ENCODE measurements at regions not wholly inside any gene's neighbourhood (a gene's known extent, or its start where the extent isn't known, plus 50 kb on each side); places are given as distances from the start of the nearest gene placed in this dataset.
"Not testable (repeated sequence)": the region's sequence is repeated elsewhere in the genome, so short reads cannot be mapped to it uniquely, and the experiment has no call there.

- DNase-seq; H3K4me1 ChIP-seq (ENCODE audit: control insufficient read depth, insufficient read depth, low read length); H3K27ac ChIP-seq (ENCODE audit: low read length); H3K9me3 ChIP-seq (replicated peaks; ENCODE audit: control insufficient read depth, low read depth, low read length); H3K36me3 ChIP-seq (ENCODE audit: control insufficient read depth, insufficient read depth, low read length); H3K4me3 ChIP-seq (ENCODE audit: low read length); H3K27me3 ChIP-seq (ENCODE audit: control insufficient read depth, insufficient read depth, low read length): not testable (repeated sequence)
- 75% methylated on average over 7 of the region's 15 CpGs for WGBS (ENCODE audit: insufficient coverage)
These were observed 195.5 kb downstream of the CRLF2 start for GRCh38 chrX:1016926-1017325.

GRCh38 chrX:1016281-1016680 lies 196.2 kb downstream of the CRLF2 start:
- H3K4me3 ChIP-seq (ENCODE audit: low read length); H3K27ac ChIP-seq (ENCODE audit: low read length); DNase-seq; H3K4me1 ChIP-seq (ENCODE audit: control insufficient read depth, insufficient read depth, low read length); H3K9me3 ChIP-seq (replicated peaks; ENCODE audit: control insufficient read depth, low read depth, low read length); H3K36me3 ChIP-seq (ENCODE audit: control insufficient read depth, insufficient read depth, low read length); H3K27me3 ChIP-seq (ENCODE audit: control insufficient read depth, insufficient read depth, low read length): not testable (repeated sequence)
- 94% methylated on average over 6 of the region's 11 CpGs for WGBS (ENCODE audit: insufficient coverage)

GRCh38 chrX:1012678-1013300 lies 199.7 kb downstream of the CRLF2 start:
- H3K4me1 ChIP-seq (ENCODE audit: control insufficient read depth, insufficient read depth, low read length): peaks cover 3% of the 10 kb centered on the region
- no peak overlapping the region for H3K27ac ChIP-seq (ENCODE audit: low read length)
- DNase-seq: no peak
- WGBS (ENCODE audit: insufficient coverage): 79% methylated on average over 12 of the region's 16 CpGs
- no peaks in the 10 kb centered on the region for H3K9me3 ChIP-seq (replicated peaks; ENCODE audit: control insufficient read depth, low read depth, low read length)
- no peaks in the 10 kb centered on the region for H3K36me3 ChIP-seq (ENCODE audit: control insufficient read depth, insufficient read depth, low read length)
- no peak overlapping the region for H3K4me3 ChIP-seq (ENCODE audit: low read length)
- H3K27me3 ChIP-seq (ENCODE audit: control insufficient read depth, insufficient read depth, low read length): no peaks in the 10 kb centered on the region

- Histone ChIP-seq H3K27me3 (ENCODE audit: control insufficient read depth, insufficient read depth, low read length) (no peaks in the 10 kb centered on the region), H3K4me3 (ENCODE audit: low read length) (no peak overlapping the region), H3K27ac (ENCODE audit: low read length) (no peak overlapping the region), H3K36me3 (ENCODE audit: control insufficient read depth, insufficient read depth, low read length) (no peaks in the 10 kb centered on the region), H3K9me3 (replicated peaks; ENCODE audit: control insufficient read depth, low read depth, low read length) (no peaks in the 10 kb centered on the region), H3K4me1 (ENCODE audit: control insufficient read depth, insufficient read depth, low read length) (peaks cover 3% of the 10 kb centered on the region)
- WGBS (ENCODE audit: insufficient coverage): no CpG with 5 or more reads among the region's 12 CpGs
- no peak for DNase-seq
These were observed 200.7 kb downstream of the CRLF2 start for GRCh38 chrX:1011691-1012283.

GRCh38 chrX:1009771-1010170 lies 202.7 kb downstream of the CRLF2 start:
- 70% methylated on average over 2 of the region's 15 CpGs for WGBS (ENCODE audit: insufficient coverage)
- no peaks in the 10 kb centered on the region for H3K9me3 ChIP-seq (replicated peaks; ENCODE audit: control insufficient read depth, low read depth, low read length)
- H3K4me3 ChIP-seq (ENCODE audit: low read length): no peak overlapping the region
- H3K27ac ChIP-seq (ENCODE audit: low read length): no peak overlapping the region
- DNase-seq: no peak
- no peaks in the 10 kb centered on the region for H3K27me3 ChIP-seq (ENCODE audit: control insufficient read depth, insufficient read depth, low read length)
- H3K4me1 ChIP-seq (ENCODE audit: control insufficient read depth, insufficient read depth, low read length): peaks cover 3% of the 10 kb centered on the region
- H3K36me3 ChIP-seq (ENCODE audit: control insufficient read depth, insufficient read depth, low read length): no peaks in the 10 kb centered on the region

GRCh38 chrX:1006156-1006730 lies 206.2 kb downstream of the CRLF2 start:
- Histone ChIP-seq H3K4me1 (ENCODE audit: control insufficient read depth, insufficient read depth, low read length) (peaks cover 3% of the 10 kb centered on the region), H3K9me3 (replicated peaks; ENCODE audit: control insufficient read depth, low read depth, low read length) (no peaks in the 10 kb centered on the region), H3K36me3 (ENCODE audit: control insufficient read depth, insufficient read depth, low read length) (no peaks in the 10 kb centered on the region), H3K4me3 (ENCODE audit: low read length) (no peak overlapping the region), H3K27ac (ENCODE audit: low read length) (no peak overlapping the region), H3K27me3 (ENCODE audit: control insufficient read depth, insufficient read depth, low read length) (no peaks in the 10 kb centered on the region)
- 87% methylated on average over 9 of the region's 20 CpGs for WGBS (ENCODE audit: insufficient coverage)
- no peak for DNase-seq

GRCh38 chrX:1002611-1003010 lies 209.8 kb downstream of the CRLF2 start:
- Histone ChIP-seq H3K9me3 (replicated peaks; ENCODE audit: control insufficient read depth, low read depth, low read length) (no peaks in the 10 kb centered on the region), H3K36me3 (ENCODE audit: control insufficient read depth, insufficient read depth, low read length) (no peaks in the 10 kb centered on the region), H3K27ac (ENCODE audit: low read length) (no peak overlapping the region), H3K27me3 (ENCODE audit: control insufficient read depth, insufficient read depth, low read length) (no peaks in the 10 kb centered on the region), H3K4me3 (ENCODE audit: low read length) (no peak overlapping the region), H3K4me1 (ENCODE audit: control insufficient read depth, insufficient read depth, low read length) (no peaks in the 10 kb centered on the region)
- WGBS (ENCODE audit: insufficient coverage): 62% methylated on average over 10 of the region's 23 CpGs
- no peak for DNase-seq

- no peak for DNase-seq
- WGBS (ENCODE audit: insufficient coverage): 22% methylated on average over 10 of the region's 10 CpGs
- H3K4me3 ChIP-seq (ENCODE audit: low read length): no peak overlapping the region
These were observed 214.8 kb downstream of the CRLF2 start for GRCh38 chrX:997631-998137.

GRCh38 chrX:994780-995179 lies 217.7 kb downstream of the CRLF2 start:
- no peak for DNase-seq
- WGBS (ENCODE audit: insufficient coverage): 75% methylated on average over 1 of the region's 2 CpGs

More at GRCh38 chrX:997631-998137, 214.8 kb downstream of the CRLF2 start:
- Histone ChIP-seq H3K27ac (ENCODE audit: low read length) (no peak overlapping the region), H3K9me3 (replicated peaks; ENCODE audit: control insufficient read depth, low read depth, low read length) (peaks cover 12% of the 10 kb centered on the region), H3K4me1 (ENCODE audit: control insufficient read depth, insufficient read depth, low read length) (no peaks in the 10 kb centered on the region), H3K36me3 (ENCODE audit: control insufficient read depth, insufficient read depth, low read length) (no peaks in the 10 kb centered on the region), H3K27me3 (ENCODE audit: control insufficient read depth, insufficient read depth, low read length) (no peaks in the 10 kb centered on the region)

GRCh38 chrX:989959-990510 lies 222.4 kb downstream of the CRLF2 start:
- Histone ChIP-seq H3K27me3 (ENCODE audit: control insufficient read depth, insufficient read depth, low read length) (no peaks in the 10 kb centered on the region), H3K27ac (ENCODE audit: low read length) (peak overlapping the region; percentile 84), H3K4me1 (ENCODE audit: control insufficient read depth, insufficient read depth, low read length) (peaks cover 4% of the 10 kb centered on the region), H3K9me3 (replicated peaks; ENCODE audit: control insufficient read depth, low read depth, low read length) (peaks cover 13% of the 10 kb centered on the region), H3K4me3 (ENCODE audit: low read length) (peak overlapping the region; percentile 34), H3K36me3 (ENCODE audit: control insufficient read depth, insufficient read depth, low read length) (no peaks in the 10 kb centered on the region)
- 36% methylated on average over 20 of the region's 25 CpGs for WGBS (ENCODE audit: insufficient coverage)
- peak; percentile 98 for DNase-seq

More at GRCh38 chrX:994780-995179, 217.7 kb downstream of the CRLF2 start:
- Histone ChIP-seq H3K36me3 (ENCODE audit: control insufficient read depth, insufficient read depth, low read length) (no peaks in the 10 kb centered on the region), H3K4me1 (ENCODE audit: control insufficient read depth, insufficient read depth, low read length) (peaks cover 4% of the 10 kb centered on the region), H3K27ac (ENCODE audit: low read length) (no peak overlapping the region), H3K4me3 (ENCODE audit: low read length) (no peak overlapping the region), H3K27me3 (ENCODE audit: control insufficient read depth, insufficient read depth, low read length) (no peaks in the 10 kb centered on the region), H3K9me3 (replicated peaks; ENCODE audit: control insufficient read depth, low read depth, low read length) (peaks cover 13% of the 10 kb centered on the region)

All from muscle of leg (tissue), 3 donors.